H9 (cell line): ENCODE measurements at regions not wholly inside any gene's neighbourhood (a gene's known extent, or its start where the extent isn't known, plus 50 kb on each side); places are given as distances from the start of the nearest gene placed in this dataset.

Experiments
- DNase-seq: peaks from one replicate; pipeline ENCODE4 v3.0.0-alpha.2; 2017
- H2AFZ ChIP-seq: one replicate; pipeline ENCODE4 v1.6.1; 2013; ENCODE audit warnings: mild to moderate bottlenecking, low read length, control low read depth, moderate library complexity
- H2AK5ac ChIP-seq: 2 replicates; pipeline ENCODE4 v1.6.1; 2013; ENCODE audit warnings: low read length, control low read depth, mixed read lengths; ENCODE audit not compliant: insufficient read length
- H2BK120ac ChIP-seq: one replicate; pipeline ENCODE4 v1.6.1; 2013; ENCODE audit warnings: low read depth, mild to moderate bottlenecking, low read length, control low read depth, inconsistent platforms; ENCODE audit not compliant: poor library complexity, severe bottlenecking
- H2BK12ac ChIP-seq: 2 replicates; pipeline ENCODE4 v1.6.1; 2013; ENCODE audit warnings: low read length, control low read depth, mixed read lengths, low read depth; ENCODE audit not compliant: insufficient read length
- H2BK15ac ChIP-seq: 2 replicates; pipeline ENCODE4 v1.6.1; 2013; ENCODE audit warnings: low read depth, low read length, control low read depth
- H2BK20ac ChIP-seq: one replicate; pipeline ENCODE4 v1.6.1; 2013; ENCODE audit warnings: low read depth, mild to moderate bottlenecking, low read length, control low read depth, inconsistent platforms; ENCODE audit not compliant: poor library complexity, severe bottlenecking
- H2BK5ac ChIP-seq: 2 replicates; pipeline ENCODE4 v1.6.1; 2013; ENCODE audit warnings: low read length, control low read depth, mixed read lengths; ENCODE audit not compliant: insufficient read length
- H3K14ac ChIP-seq: 2 replicates; pipeline ENCODE4 v1.6.1; 2013; ENCODE audit warnings: low read length, control low read depth; ENCODE audit not compliant: insufficient read depth
- H3K18ac ChIP-seq: 2 replicates; pipeline ENCODE4 v1.6.1; 2013; ENCODE audit warnings: low read depth, mild to moderate bottlenecking, mixed read lengths, low read length, control low read depth; ENCODE audit not compliant: insufficient read length
- H3K23ac ChIP-seq: 2 replicates; pipeline ENCODE4 v1.6.1; 2013; ENCODE audit warnings: low read length, control low read depth, mixed read lengths, low read depth; ENCODE audit not compliant: insufficient read length
- H3K23me2 ChIP-seq: 2 replicates; pipeline ENCODE4 v1.6.1; 2013; ENCODE audit warnings: low read depth, mild to moderate bottlenecking, mixed read lengths, low read length, control low read depth; ENCODE audit not compliant: insufficient read length, poor library complexity, severe bottlenecking
- H3K27ac ChIP-seq: 2 replicates; pipeline ENCODE4 v1.5.1; 2013; ENCODE audit warnings: low read length, control low read depth, mixed read lengths, low read depth; ENCODE audit not compliant: insufficient read length
- H3K27me3 ChIP-seq: 2 replicates; pipeline ENCODE4 v1.6.1; 2013; ENCODE audit warnings: low read length, control low read depth, inconsistent platforms; ENCODE audit not compliant: insufficient read depth
- H3K4ac ChIP-seq: 2 replicates; pipeline ENCODE4 v1.6.1; 2013; ENCODE audit warnings: low read depth, mild to moderate bottlenecking, control low read depth, inconsistent platforms, low read length, moderate library complexity
- H3K4me1 ChIP-seq: 2 replicates; pipeline ENCODE4 v1.6.1; 2013; ENCODE audit warnings: low read length, control low read depth, inconsistent platforms; ENCODE audit not compliant: insufficient read depth
- H3K4me2 ChIP-seq: 2 replicates; pipeline ENCODE4 v1.6.1; 2013; ENCODE audit warnings: low read length, control low read depth, mixed read lengths; ENCODE audit not compliant: insufficient read length, insufficient read depth
- H3K56ac ChIP-seq: 2 replicates; pipeline ENCODE4 v1.6.1; 2013; ENCODE audit warnings: low read depth, mild to moderate bottlenecking, mixed read lengths, low read length, control low read depth; ENCODE audit not compliant: insufficient read length
- H3K79me1 ChIP-seq: 2 replicates; pipeline ENCODE4 v1.6.1; 2013; ENCODE audit warnings: low read depth, mild to moderate bottlenecking, moderate library complexity, low read length, control low read depth, inconsistent platforms; ENCODE audit not compliant: insufficient read depth, poor library complexity, severe bottlenecking
- H3K79me2 ChIP-seq: 2 replicates; pipeline ENCODE4 v1.6.1; 2013; ENCODE audit warnings: low read length, control low read depth, inconsistent platforms; ENCODE audit not compliant: insufficient read depth
- H3K9ac ChIP-seq: 2 replicates; pipeline ENCODE4 v1.6.1; 2013; ENCODE audit warnings: low read length, control low read depth, mixed read lengths; ENCODE audit not compliant: insufficient read length; ENCODE audit errors: extremely low read depth
- H3K9me3 ChIP-seq: one replicate; pipeline ENCODE4 v1.6.1; 2013; ENCODE audit warnings: low read depth, low read length, inconsistent platforms; ENCODE audit not compliant: control insufficient read depth
- H3T11ph ChIP-seq: one replicate; pipeline ENCODE4 v1.6.1; 2013; ENCODE audit warnings: mild to moderate bottlenecking, low read length, control low read depth, inconsistent platforms
- H4K20me1 ChIP-seq: one replicate; pipeline ENCODE4 v1.6.1; 2013; ENCODE audit not compliant: control insufficient read depth, insufficient read length, insufficient read depth
- H4K5ac ChIP-seq: 2 replicates; pipeline ENCODE4 v1.6.1; 2013; ENCODE audit warnings: low read depth, mild to moderate bottlenecking, mixed read lengths, low read length, control low read depth; ENCODE audit not compliant: insufficient read length
- H4K8ac ChIP-seq: replicated peaks from 2 replicates; pipeline ENCODE4 v1.6.1; 2013; ENCODE audit warnings: low read length, control low read depth, mixed read lengths, low read depth; ENCODE audit not compliant: insufficient read length
- H4K91ac ChIP-seq: 2 replicates; pipeline ENCODE4 v1.6.1; 2013; ENCODE audit warnings: low read depth, mild to moderate bottlenecking, moderate library complexity, mixed read lengths, low read length, control low read depth; ENCODE audit not compliant: insufficient read length
- H3K27ac Mint-ChIP-seq, 3 experiments: 2 replicates in 2 of 3; 3 replicates in 1 of 3; pipeline ENCODE4 v1.8.0; 2020 to 2021; ENCODE audit warnings: mixed read lengths in 3 of 3, mild to moderate bottlenecking in 1 of 3, moderate library complexity in 1 of 3
- H3K27me3 Mint-ChIP-seq: 2 replicates; pipeline ENCODE4 v1.8.0; 2021; ENCODE audit warnings: low read depth, mild to moderate bottlenecking, moderate library complexity, mixed read lengths
- H3K36me3 Mint-ChIP-seq, 3 experiments: 2 replicates in 2 of 3; 3 replicates in 1 of 3; pipeline ENCODE4 v1.8.0; 2020 to 2021; ENCODE audit warnings: low read depth in 3 of 3, mixed read lengths in 3 of 3; ENCODE audit not compliant: insufficient read depth in 1 of 3
- H3K4me1 Mint-ChIP-seq, 2 experiments: 2 replicates each; pipeline ENCODE4 v1.8.0; 2020; ENCODE audit warnings: mixed read lengths in 2 of 2
- H3K4me3 Mint-ChIP-seq, 2 experiments: 2 replicates in 1 of 2; 3 replicates in 1 of 2; pipeline ENCODE4 v1.8.0; 2020 to 2021; ENCODE audit warnings: mild to moderate bottlenecking in 2 of 2, mixed read lengths in 2 of 2, moderate library complexity in 1 of 2
- H3K9me3 Mint-ChIP-seq, 2 experiments: 2 replicates in 1 of 2; 3 replicates in 1 of 2; pipeline ENCODE4 v1.8.0; 2020; ENCODE audit warnings: mild to moderate bottlenecking in 2 of 2, mixed read lengths in 2 of 2, moderate library complexity in 1 of 2
- CTCF ChIP-seq: fragments of 200-600 bp; sonication (generic); conservative IDR thresholded peaks from 3 replicates; pipeline ENCODE4 v1.8.0; 2021; ENCODE audit warnings: antibody characterized with exemption, mild to moderate bottlenecking
- WGBS: extraction: QIAGEN DNeasy Blood & Tissue Kit; methylation state at CpG from one replicate; pipeline ENCODE4 v1.1.7; 2013; ENCODE audit warnings: missing lambda C conversion rate, low lambda C conversion rate, mixed read lengths; ENCODE audit not compliant: insufficient read length; ENCODE audit errors: extremely low coverage; 5-methylcytosine and 5-hydroxymethylcytosine counted together

GRCh38 chr16:77500286-77500598 lies 65.4 kb upstream of the ADAMTS18 start:
- no peak overlapping the region for H3K4ac ChIP-seq
- H3K79me1 ChIP-seq: no peaks in the 10 kb centered on the region
- H4K91ac ChIP-seq: no peak overlapping the region
- Mint-ChIP-seq H3K27me3 (peaks cover 4% of the 10 kb centered on the region), H3K36me3 (no peaks in the 10 kb centered on the region), H3K4me3 (no peak overlapping the region; a peak in 1 of 5 replicates), H3K27ac (no peak overlapping the region), H3K4me1 (peaks cover 38% of the 10 kb centered on the region in 2 experiments), H3K9me3 (no peaks in the 10 kb centered on the region; a peak in 1 of 5 replicates)
- H3K9ac ChIP-seq: no peak overlapping the region
- H2BK5ac ChIP-seq: no peak overlapping the region
- no peak overlapping the region for H4K8ac ChIP-seq
- no peak overlapping the region for H2BK20ac ChIP-seq
- H3K4me2 ChIP-seq: no peak overlapping the region
- no peak overlapping the region for H2BK12ac ChIP-seq
- H2BK15ac ChIP-seq: no peak overlapping the region
- no peak overlapping the region for H3K23ac ChIP-seq
- no peak overlapping the region for H3K18ac ChIP-seq
- DNase-seq: peak; percentile 41
- H3K56ac ChIP-seq: no peak overlapping the region
- H2AFZ ChIP-seq: no peak overlapping the region
- no peak for TF ChIP-seq CTCF
- H3K4me1 ChIP-seq: peaks cover 8% of the 10 kb centered on the region; the same call in 1 of the 2 replicates
- H4K20me1 ChIP-seq: no peaks in the 10 kb centered on the region
- H3K27me3 ChIP-seq: no peaks in the 10 kb centered on the region
- no peaks in the 10 kb centered on the region for H3K9me3 ChIP-seq
- WGBS: no CpG with 5 or more reads among the region's 1 CpG
- no peak overlapping the region for H2AK5ac ChIP-seq
- H3K14ac ChIP-seq: no peak overlapping the region
- H3K27ac ChIP-seq: no peak overlapping the region
- H2BK120ac ChIP-seq: no peak overlapping the region
- H3K79me2 ChIP-seq: no peaks in the 10 kb centered on the region
- no peaks in the 10 kb centered on the region for H3K23me2 ChIP-seq
- H4K5ac ChIP-seq: no peak overlapping the region
- no peak overlapping the region for H3T11ph ChIP-seq
